GM23338 (cell line): ENCODE measurements at regions not wholly inside any gene's neighbourhood (a gene's known extent, or its start where the extent isn't known, plus 50 kb on each side); places are given as distances from the start of the nearest gene placed in this dataset.

Experiments
- EZH2phosphoT487 ChIP-seq: fragments of 200-600 bp; sonication (generic); IDR thresholded peaks from one replicate; pipeline ENCODE4 v1.8.1; 2018; ENCODE audit warnings: antibody characterized with exemption; ENCODE audit not compliant: unreplicated experiment
- POLR2AphosphoS5 ChIP-seq: IDR thresholded peaks from 2 replicates; pipeline ENCODE4 v1.6.1; 2016; ENCODE audit warnings: antibody characterized with exemption, low read depth
- TF ChIP-seq, protein P1 (sequence below), 2 experiments: fragments of 200-600 bp in 1 of 2; sonication (generic) in 1 of 2; conservative IDR thresholded peaks; 2 replicates each; pipeline versions ENCODE4 v1.5.1 to v1.6.1; 2016 to 2017; ENCODE audit warnings: antibody characterized with exemption in 2 of 2, low read depth in 2 of 2, mild to moderate bottlenecking in 2 of 2, moderate library complexity in 1 of 2
- TF ChIP-seq, protein P2 (sequence below): IDR thresholded peaks from one replicate; pipeline ENCODE4 v1.6.1; 2018; ENCODE audit warnings: antibody characterized with exemption; ENCODE audit not compliant: unreplicated experiment

DNA sequence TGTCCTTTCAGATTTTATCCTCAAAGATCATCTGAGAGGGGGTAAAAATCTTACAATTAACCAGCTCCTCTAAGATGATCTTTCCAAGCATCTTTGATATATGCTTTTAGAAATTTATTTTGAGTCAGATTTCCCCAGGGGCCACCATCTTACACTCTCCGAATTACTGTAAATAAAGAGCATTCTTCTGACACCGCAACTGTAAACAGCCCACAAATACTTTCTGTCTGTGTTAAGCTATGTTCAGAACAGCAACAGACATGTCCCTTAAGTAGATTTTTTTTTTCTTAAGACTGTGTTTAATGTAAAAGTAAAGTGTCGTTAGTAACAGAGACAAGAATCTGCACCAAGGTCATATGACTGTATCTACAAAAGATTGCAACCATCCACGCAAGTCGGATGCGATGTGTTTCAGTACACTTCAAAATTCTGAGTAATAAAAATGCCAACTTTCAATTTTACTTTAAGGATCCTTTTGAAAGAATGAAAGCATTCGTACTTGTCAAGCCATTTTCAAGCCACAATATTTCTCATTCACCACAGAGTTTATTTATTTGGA, 159.0 kb upstream of the KCNH8 start:
- TF ChIP-seq, protein P1, sequence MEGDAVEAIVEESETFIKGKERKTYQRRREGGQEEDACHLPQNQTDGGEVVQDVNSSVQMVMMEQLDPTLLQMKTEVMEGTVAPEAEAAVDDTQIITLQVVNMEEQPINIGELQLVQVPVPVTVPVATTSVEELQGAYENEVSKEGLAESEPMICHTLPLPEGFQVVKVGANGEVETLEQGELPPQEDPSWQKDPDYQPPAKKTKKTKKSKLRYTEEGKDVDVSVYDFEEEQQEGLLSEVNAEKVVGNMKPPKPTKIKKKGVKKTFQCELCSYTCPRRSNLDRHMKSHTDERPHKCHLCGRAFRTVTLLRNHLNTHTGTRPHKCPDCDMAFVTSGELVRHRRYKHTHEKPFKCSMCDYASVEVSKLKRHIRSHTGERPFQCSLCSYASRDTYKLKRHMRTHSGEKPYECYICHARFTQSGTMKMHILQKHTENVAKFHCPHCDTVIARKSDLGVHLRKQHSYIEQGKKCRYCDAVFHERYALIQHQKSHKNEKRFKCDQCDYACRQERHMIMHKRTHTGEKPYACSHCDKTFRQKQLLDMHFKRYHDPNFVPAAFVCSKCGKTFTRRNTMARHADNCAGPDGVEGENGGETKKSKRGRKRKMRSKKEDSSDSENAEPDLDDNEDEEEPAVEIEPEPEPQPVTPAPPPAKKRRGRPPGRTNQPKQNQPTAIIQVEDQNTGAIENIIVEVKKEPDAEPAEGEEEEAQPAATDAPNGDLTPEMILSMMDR (conservative IDR thresholded peaks at IDR 0.05; ENCODE audit: low read depth in 2 of 2) = no peak
- no peak for TF ChIP-seq POLR2AphosphoS5
- TF ChIP-seq, protein P2, sequence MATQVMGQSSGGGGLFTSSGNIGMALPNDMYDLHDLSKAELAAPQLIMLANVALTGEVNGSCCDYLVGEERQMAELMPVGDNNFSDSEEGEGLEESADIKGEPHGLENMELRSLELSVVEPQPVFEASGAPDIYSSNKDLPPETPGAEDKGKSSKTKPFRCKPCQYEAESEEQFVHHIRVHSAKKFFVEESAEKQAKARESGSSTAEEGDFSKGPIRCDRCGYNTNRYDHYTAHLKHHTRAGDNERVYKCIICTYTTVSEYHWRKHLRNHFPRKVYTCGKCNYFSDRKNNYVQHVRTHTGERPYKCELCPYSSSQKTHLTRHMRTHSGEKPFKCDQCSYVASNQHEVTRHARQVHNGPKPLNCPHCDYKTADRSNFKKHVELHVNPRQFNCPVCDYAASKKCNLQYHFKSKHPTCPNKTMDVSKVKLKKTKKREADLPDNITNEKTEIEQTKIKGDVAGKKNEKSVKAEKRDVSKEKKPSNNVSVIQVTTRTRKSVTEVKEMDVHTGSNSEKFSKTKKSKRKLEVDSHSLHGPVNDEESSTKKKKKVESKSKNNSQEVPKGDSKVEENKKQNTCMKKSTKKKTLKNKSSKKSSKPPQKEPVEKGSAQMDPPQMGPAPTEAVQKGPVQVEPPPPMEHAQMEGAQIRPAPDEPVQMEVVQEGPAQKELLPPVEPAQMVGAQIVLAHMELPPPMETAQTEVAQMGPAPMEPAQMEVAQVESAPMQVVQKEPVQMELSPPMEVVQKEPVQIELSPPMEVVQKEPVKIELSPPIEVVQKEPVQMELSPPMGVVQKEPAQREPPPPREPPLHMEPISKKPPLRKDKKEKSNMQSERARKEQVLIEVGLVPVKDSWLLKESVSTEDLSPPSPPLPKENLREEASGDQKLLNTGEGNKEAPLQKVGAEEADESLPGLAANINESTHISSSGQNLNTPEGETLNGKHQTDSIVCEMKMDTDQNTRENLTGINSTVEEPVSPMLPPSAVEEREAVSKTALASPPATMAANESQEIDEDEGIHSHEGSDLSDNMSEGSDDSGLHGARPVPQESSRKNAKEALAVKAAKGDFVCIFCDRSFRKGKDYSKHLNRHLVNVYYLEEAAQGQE = no peak
- TF ChIP-seq EZH2phosphoT487 = no peak
